GM18520 (cell line): ENCODE measurements at regions not wholly inside any gene's neighbourhood (a gene's known extent, or its start where the extent isn't known, plus 50 kb on each side); places are given as distances from the start of the nearest gene placed in this dataset.
"Not testable (repeated sequence)": the region's sequence is repeated elsewhere in the genome, so short reads cannot be mapped to it uniquely, and the experiment has no call there.

ENCODE experiments used
- ATAC-seq: cut with Tn5 transposase; IDR thresholded peaks from one replicate; pipeline ENCODE4 v1.9.1; 2021; ENCODE audit not compliant: unreplicated experiment

DNA sequence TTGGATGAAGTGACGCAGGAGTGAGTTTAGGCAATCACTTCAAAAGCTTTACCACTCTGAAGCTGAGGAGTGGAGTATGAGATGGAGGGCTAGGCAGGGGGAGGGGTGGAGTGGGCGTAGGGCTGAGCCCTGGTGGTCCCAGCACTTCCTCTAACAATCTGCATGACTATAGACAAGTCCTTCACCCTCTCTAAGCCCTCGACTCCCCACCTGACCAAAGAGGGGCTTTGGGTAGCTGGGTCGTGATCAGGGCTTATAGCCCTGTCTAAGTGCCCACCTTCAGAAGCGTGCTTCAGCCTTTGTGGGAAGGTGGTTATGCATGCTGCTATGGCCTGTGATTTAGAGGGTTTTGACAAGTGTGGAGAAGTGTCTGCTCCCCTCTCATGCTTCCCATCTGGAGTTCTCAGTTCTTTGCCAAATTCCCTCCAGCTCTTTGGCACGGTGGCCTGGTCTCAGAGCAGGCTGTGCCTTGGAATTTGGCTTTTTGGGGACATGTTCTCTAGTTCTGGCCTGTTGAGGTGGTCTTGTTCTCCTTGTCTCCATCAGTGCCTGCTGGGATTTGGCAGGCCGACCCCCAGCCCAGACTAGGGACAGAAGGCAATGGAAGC lies 53.0 kb downstream of the ACTBL2 start:
- no peak for ATAC-seq

DNA sequence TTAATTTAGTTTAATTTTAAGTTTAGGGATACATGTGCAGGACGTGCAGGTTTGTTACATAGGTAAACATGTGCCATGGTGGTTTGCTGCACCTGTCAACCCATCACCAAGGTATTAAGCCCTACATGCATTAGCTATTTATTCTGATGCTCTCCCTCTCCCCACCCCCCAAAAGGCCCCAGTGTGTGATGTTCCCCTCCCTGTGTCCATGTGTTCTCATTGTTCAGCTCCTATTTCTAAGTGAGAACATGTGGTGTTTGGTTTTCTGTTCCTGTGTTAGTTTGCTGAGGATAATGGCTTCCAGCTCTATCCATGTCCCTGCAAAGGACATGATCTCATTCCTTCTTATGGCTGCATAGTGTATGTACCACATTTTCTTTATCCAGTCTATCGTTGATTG lies 53.6 kb downstream of the ACTBL2 start:
- not testable (repeated sequence) for ATAC-seq

DNA sequence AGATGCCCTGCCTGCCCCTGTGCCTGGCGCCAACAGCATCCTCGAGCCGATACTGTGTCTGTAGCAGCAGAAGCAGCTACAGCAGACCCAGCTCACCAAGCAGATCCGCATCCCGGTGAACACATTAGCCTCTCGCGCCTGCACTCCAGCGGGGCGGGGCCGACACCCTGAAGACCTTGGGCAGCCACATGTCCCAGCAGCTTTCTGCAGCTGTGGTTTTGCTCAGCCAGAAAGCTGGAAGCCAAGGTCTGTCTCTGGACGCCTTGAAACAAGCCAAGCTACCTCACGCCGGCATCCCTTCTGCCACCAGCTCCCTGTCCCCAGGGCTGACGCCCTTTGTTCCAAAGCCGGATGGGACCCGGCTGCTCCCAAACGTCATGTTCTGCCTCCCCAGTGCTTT lies 59.6 kb downstream of the ACTBL2 start:
- no peak for ATAC-seq

DNA sequence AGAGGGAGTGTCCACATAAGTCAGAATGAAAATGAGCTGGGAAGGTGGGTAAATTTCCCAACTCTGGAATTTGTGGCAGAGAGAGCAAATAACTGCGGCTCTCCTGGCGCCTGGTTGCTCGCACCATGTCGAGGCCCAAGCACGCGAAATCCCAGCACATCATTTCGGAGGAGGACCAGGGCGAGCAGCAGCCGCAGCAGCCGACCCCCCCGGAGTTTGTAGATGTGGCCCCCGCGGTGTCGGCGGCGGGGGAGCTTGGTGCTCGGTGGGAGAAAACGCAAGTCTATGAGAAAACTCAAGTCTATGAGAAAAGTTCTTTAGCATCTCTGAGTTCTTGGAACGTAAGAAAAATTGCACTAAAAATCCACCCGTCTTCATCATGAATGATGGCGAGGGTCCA lies 60.3 kb downstream of the ACTBL2 start:
- ATAC-seq: no peak

DNA sequence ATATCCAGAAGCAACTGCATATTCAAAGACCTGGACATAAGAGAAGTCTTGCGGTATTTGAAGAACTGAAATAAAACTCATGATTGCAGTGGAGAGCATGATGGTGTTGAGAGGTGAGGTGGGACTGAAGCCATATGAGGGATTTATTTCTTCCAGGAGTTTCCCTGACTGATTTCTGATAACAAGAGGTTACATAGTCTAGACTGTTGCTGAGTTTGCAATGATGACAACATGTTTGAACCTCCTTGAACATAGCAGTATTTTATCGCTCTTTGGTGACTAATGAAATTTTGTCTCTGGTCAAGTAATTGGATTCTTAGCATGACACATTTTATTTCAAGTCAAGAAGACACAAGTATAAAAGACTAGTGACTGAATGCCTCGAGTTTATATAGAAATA lies 61.8 kb downstream of the ACTBL2 start:
- no peak for ATAC-seq

DNA sequence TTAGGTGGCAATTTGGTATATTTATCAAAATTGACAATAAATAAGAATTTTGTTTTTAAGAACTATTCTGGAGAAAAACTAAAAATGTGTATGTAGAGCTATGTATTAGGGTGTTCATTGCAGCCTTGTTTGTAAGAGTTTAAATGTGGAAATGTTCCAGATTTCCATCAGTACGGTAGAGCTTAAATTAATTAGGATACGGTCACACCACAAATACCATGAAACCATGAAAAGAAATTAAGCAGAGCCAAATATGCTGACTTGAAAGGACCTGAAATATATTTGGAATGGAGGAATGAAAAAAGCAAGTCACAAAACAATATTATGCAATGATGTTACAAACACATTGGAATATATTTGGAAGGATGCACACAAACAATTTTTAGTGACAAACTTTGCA lies 64.6 kb downstream of the ACTBL2 start:
- ATAC-seq: no peak

DNA sequence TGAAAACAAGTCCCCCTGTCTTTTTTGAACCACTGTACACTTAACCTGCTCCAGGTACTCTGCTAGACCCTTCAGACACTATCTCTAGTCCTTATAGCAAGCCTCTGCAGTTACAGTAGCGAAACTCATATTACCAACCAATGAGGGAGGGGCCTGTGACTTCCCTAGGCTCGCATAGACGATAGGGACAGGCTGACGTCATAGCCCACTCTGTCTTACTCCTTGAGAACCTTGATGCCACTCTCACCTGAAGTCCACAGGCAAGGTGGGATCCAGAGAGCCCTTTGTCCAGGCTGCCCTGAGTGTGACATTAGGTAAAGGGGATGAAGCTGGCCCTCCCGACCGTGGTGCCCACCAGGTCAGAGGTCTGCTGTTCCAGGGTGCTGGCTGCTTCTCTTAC lies 65.3 kb downstream of the ACTBL2 start:
- ATAC-seq: no peak

DNA sequence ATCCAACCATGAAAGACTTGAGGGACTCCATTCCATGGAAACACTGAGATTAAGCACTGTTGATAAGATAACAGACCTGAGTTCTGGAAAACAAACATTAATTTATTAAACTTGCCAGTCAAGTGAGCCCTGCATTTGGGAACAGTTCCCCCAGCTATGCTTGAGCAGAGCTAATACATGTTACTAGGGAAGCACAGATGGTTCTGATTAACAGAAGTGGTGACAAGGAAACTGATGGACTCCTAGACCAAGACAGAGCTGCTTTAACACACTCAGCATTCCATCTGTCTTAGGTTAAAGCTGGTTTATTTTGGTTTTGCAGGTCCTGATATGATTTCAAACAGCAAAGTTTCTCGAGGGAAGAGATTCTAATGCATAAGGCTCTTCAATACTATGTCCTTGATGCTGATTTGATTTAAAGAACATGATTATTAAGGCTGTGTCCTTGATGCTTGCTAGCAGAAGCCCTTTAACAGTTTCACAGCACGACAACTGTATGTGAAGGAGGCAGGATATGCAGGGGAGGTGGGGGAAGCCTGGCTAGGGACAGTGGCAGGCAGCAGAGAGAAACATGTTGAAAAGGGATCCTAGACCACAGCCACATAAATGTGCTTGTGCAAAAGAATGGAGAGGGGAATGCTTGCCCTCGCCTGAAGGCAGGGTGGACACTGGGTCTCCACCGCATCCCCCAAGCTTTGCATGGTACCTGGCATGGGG lies 66.2 kb downstream of the ACTBL2 start:
- no peak for ATAC-seq

DNA sequence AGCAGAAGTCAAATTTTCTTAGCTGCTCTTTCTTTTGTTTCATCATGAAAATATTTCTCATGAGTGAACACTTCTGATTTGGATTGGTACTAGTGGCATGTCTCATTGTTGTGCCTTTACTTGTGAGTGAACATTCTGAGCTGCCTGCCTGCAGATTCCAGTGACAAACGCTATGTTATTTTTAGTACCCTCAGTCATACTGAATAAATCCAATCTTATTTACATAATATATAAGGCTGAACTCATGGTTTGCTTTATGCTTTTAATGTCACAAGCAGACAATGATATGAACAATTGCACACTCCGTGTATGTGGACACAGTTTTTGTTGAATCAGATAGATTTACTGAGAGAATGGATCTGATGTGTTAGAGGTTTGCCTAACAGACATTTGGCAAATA lies 67.8 kb downstream of the ACTBL2 start:
- no peak for ATAC-seq

DNA sequence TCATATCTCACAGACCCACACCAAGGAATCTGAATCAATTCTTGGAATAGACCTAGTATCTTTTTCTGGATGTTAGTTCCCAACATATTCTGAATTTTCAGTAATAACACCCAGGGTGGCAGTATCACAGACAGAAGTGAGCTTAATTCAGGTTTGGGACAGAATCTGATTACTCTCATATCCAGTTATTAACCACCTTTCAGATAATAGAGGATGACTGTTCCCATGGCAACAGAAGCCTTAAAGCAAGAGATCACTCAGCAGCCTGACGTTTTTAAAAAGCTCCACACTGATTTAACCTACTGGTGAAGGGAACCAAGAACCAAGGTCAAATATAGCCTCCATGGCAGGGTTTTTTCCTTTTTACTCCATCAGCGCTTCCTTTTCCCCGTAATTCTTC lies 68.4 kb downstream of the ACTBL2 start:
- no peak for ATAC-seq

DNA sequence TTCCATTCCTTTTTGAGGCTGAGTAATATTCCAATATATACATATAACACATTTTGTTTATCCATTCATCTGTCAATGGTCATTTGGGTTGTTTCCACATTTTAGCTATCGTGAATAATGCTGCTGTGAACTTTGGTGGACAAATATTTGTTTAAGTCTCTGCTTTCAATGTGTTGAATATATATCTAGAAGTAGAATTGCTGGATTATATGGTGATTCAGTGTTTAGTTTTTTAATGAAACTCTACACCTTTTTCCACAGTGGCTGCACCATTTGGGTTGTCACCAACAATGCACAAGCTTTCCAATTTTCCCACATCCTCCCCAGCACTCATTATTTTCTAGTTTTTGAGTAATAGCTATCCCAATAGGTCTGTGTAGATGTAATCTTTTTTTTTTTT lies 69.5 kb downstream of the ACTBL2 start:
- ATAC-seq: no peak

DNA sequence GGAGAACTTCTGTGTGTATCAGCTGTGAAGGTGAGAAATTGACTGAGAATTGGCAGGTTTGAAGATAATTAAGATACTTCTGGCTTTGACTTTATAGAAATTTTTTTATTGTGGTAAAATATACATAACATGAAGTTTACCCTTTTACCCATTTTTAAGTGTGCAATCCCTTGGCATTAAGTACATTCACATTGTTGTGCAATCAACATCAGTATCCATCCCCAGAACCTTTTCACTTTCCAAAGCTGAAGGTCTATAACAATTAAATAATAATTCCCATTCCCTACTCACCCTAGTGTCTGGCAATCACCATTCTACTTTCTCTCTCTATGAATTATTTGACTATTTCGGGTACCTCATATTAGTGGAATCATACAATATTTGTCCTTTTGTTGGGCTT lies 69.9 kb downstream of the ACTBL2 start:
- no peak for ATAC-seq

DNA sequence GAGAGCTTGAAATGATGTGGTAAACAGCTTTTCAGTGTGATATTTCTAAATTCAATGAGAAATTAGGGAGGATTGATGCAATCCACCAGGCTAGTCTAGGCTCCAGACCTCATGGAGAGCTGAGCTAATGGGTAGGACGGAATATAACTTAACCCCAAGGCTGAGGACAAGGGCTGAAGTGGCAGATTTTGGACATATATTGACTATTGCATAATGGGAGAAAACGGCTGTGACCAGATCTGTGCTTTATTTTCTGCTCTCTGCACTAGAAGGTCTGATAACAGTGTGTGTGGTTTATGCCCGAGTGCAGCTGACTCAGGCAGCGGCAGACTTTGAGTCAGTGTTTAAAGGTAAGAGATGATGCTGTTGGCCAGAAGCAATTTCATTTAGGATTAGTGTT lies 70.6 kb downstream of the ACTBL2 start:
- no peak for ATAC-seq

DNA sequence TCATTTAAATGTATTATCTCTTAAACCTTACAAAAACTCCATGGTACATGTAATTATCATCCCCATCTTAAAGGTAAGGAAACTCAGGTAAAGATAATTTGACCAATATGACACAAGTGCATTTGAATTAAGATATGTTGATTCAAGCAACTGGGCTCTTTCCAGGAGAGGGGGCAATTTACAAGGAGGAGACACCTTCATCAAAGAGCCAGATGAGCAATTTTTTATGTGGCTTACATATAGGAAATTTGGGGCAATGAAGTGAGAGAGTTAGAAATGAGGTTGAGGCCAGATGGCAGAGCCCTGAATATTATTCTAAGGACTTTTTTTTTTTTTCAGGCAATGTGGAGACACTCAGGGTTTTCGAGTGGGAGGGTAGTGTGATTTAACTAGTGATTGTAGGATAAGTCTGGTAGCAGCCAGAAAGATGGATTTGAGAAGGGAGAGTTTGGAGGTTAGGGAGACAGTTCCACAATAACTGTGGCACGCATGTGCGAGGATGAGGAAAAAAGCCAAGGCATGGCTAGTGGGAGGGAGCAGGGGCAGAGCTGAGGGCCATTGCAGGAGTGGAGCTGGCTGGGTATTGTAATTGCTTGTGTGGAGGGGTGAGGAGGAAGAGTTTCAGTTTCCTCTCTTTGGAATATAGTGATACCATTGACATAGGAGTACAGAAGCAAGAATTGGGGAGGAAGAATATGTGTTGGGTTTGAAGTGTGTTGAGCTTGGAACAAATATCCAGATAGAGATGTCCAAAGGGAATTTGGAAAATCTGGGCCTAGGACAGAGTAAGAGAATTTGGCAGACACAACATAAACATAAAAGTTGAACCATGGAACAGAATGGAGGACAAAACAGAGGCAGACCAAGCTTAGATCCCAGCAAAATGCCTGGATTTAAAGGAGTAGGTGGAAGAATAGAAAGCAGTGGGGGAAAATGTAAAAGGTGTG lies 72.0 kb downstream of the ACTBL2 start:
- no peak for ATAC-seq

DNA sequence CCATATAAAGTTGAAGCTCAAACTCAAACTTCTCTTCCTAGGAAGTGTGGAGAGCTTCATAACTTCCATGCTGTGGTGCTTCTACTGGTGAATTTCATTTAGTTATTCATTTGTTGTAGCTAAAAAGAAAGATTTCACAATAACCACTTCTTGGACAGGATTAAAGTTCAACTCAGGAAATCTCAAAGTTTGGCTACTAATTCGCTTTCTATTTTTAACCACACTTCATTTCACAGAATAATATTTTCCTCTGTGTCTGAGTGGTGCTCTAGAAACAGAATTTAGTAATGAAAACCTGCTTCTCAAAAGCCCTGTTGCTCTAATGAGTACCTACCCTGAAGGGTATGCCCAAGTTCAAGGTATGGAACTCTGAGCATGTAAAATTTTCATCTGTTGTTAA lies 73.9 kb downstream of the ACTBL2 start:
- ATAC-seq: no peak

DNA sequence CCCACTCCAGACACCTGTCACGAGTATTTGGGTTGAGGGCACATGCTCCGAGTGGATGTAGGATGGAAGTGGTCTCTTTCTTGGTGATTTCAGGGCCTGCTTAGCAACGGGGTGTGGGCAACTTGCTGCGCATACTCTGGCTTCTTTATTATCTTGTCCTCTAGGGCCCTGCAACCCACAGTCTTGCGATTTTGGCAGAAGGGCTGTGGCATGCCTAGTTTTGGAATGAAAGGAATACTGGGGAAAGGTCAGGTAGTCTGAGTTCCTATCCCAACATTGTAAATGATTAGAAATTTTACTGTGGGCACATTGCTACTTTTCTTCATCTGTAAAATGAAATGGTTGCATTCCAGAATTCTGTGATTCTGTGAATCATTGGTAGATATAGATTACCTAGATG lies 74.3 kb downstream of the ACTBL2 start:
- ATAC-seq: no peak

DNA sequence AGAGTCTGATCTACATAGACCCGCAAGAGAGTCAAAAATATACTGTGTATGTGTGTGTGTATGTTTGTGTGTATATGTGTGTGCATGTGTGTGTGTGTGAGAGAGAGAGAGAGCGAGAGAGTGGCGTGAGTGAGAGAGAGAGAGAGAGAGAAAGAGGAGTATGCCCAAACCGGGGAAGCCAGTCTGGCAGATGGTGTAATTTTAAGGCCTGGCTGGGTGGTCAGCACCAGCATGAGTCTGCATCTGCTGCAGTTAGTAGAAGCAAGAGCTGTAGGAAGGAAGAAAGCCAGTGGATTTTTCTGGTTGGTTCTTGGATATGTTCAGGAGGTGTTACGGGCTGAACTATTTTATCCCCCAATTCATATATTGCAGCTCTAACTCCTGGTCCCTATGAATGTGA lies 75.2 kb downstream of the ACTBL2 start:
- no peak for ATAC-seq

DNA sequence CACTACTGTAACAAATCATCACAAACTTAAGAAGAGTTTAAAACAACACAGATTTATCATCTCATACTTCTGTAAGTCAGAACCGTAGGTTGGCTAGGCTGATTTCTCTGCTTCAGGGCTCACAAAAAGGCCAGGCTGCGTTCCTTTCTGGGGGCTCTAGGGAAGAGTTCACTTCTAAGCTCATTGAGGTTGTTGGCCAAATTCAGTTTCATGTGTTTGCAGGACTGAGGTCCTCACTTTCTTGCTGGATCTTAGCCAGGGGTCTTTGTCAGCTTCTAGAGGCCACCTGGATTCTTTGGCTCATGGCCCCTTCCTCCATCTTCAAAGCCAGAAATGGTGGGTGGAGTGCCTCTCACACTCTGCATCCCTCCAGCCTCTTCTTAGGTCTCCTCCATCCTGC lies 76.0 kb downstream of the ACTBL2 start:
- ATAC-seq: no peak

DNA sequence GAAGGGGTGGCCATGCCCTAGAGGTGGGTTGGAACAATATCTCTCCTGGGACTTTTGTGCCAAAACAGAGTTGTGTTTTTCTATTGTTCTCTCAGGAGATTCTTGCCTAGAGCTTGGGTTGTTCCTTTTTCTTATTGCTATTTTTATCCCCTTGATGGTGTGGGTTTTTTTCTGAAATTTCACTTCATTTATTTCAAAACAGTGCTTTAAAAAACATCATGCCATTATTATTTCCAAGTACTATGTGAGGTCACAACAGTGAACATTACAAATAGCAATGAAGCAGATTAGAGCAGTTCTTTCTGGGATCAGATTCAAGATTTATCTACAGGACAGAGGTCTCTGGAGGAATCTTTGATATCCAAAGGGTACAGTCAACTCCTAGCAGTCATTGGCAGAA lies 76.6 kb downstream of the ACTBL2 start:
- ATAC-seq: no peak

DNA sequence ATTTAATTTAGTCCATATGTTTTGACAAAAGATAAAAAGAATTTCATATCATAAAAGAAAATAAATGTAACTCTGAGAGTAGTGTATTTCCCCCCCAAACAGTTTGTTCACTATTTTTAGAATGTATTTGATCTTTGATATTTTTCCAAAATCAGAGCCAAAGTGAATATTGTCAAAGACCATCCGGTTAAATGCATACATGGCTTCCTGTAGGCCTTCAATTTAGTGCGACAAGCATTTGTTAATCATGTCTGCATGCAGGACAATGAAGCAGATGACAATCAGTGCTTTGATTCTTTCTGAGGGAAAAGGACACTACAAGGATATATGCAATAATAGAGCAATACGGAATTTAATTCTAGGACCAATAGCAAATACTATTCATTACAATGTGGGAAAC lies 79.8 kb downstream of the ACTBL2 start:
- ATAC-seq: no peak

DNA sequence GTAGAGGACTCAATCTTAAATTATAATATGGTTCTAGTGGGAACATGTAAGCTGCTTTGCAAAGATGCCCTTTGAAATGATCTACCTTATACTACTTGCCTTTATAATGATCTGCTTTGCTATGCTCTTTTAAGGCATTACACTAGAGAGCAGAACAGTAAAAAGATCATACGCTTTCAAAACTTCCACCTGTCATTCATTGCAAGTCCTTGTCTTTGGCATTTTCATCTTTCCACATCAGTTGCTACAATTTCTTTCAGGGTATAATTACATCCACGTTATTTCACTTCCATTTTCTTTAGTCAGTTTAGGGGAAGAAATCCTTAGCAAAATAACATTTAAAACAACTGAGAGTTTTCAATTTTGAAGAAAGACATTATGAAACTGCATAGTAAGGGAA lies 80.3 kb downstream of the ACTBL2 start:
- ATAC-seq: no peak
